Glutamatergic neuron (in vitro differentiated cells): ENCODE measurements at regions not wholly inside any gene's neighbourhood (a gene's known extent, or its start where the extent isn't known, plus 50 kb on each side); places are given as distances from the start of the nearest gene placed in this dataset.

ENCODE experiments used
- DNase-seq: peaks from one replicate; pipeline ENCODE4 v3.0.0; 2022
- H3K27ac Mint-ChIP-seq: one replicate; pipeline ENCODE4 v1.8.0; 2020; ENCODE audit warnings: mild to moderate bottlenecking, mixed read lengths, inconsistent platforms; ENCODE audit not compliant: unreplicated experiment
- H3K27me3 Mint-ChIP-seq: one replicate; pipeline ENCODE4 v1.8.0; 2020; ENCODE audit warnings: mild to moderate bottlenecking, moderate library complexity, mixed read lengths, inconsistent platforms; ENCODE audit not compliant: unreplicated experiment
- H3K36me3 Mint-ChIP-seq: one replicate; pipeline ENCODE4 v1.8.0; 2020; ENCODE audit warnings: mild to moderate bottlenecking, mixed read lengths, inconsistent platforms; ENCODE audit not compliant: unreplicated experiment
- H3K4me1 Mint-ChIP-seq: one replicate; pipeline ENCODE4 v1.8.0; 2020; ENCODE audit warnings: mild to moderate bottlenecking, low read depth, mixed read lengths, inconsistent platforms; ENCODE audit not compliant: unreplicated experiment
- H3K4me3 Mint-ChIP-seq: one replicate; pipeline ENCODE4 v1.8.0; 2020; ENCODE audit warnings: mild to moderate bottlenecking, mixed read lengths, inconsistent platforms; ENCODE audit not compliant: unreplicated experiment
- H3K9me3 Mint-ChIP-seq: one replicate; pipeline ENCODE4 v1.8.0; 2020; ENCODE audit warnings: mild to moderate bottlenecking, moderate library complexity, mixed read lengths, inconsistent platforms; ENCODE audit not compliant: unreplicated experiment
- CTCF ChIP-seq: fragments of 200-600 bp; sonication (generic); IDR thresholded peaks from one replicate; pipeline ENCODE4 v1.5.0; 2021; ENCODE audit not compliant: partially characterized antibody, unreplicated experiment

GRCh38 chr14:38704220-38704619 lies 398.8 kb downstream of the SEC23A start:
- H3K27ac Mint-ChIP-seq: peak overlapping the region; percentile 59
- H3K4me3 Mint-ChIP-seq: no peak overlapping the region
- no peak for DNase-seq
- peaks cover 7% of the 10 kb centered on the region for H3K27me3 Mint-ChIP-seq
- H3K36me3 Mint-ChIP-seq: peaks cover 9% of the 10 kb centered on the region
- peaks cover 17% of the 10 kb centered on the region for H3K4me1 Mint-ChIP-seq
- peaks cover 10% of the 10 kb centered on the region for H3K9me3 Mint-ChIP-seq
- TF ChIP-seq CTCF: no peak

GRCh38 chr14:38696925-38697324 lies 406.1 kb downstream of the SEC23A start:
- no peak for TF ChIP-seq CTCF
- no peak overlapping the region for H3K27ac Mint-ChIP-seq
- H3K4me3 Mint-ChIP-seq: no peak overlapping the region
- DNase-seq: no peak
- H3K27me3 Mint-ChIP-seq: peaks cover 2% of the 10 kb centered on the region
- peaks cover 1% of the 10 kb centered on the region for H3K9me3 Mint-ChIP-seq
- H3K36me3 Mint-ChIP-seq: peaks cover 9% of the 10 kb centered on the region
- peaks cover 3% of the 10 kb centered on the region for H3K4me1 Mint-ChIP-seq

GRCh38 chr14:38693423-38693822 lies 409.6 kb downstream of the SEC23A start:
- DNase-seq: no peak
- no peaks in the 10 kb centered on the region for H3K27me3 Mint-ChIP-seq
- H3K4me3 Mint-ChIP-seq: no peak overlapping the region
- TF ChIP-seq CTCF: no peak
- no peak overlapping the region for H3K27ac Mint-ChIP-seq
- H3K9me3 Mint-ChIP-seq: no peaks in the 10 kb centered on the region
- no peaks in the 10 kb centered on the region for H3K36me3 Mint-ChIP-seq
- H3K4me1 Mint-ChIP-seq: no peaks in the 10 kb centered on the region

- no peak for TF ChIP-seq CTCF
- Mint-ChIP-seq H3K27me3 (peaks cover 2% of the 10 kb centered on the region), H3K4me3 (no peak overlapping the region), H3K36me3 (no peaks in the 10 kb centered on the region), H3K4me1 (no peaks in the 10 kb centered on the region), H3K27ac (no peak overlapping the region), H3K9me3 (no peaks in the 10 kb centered on the region)
- no peak for DNase-seq
Observed at GRCh38 chr14:38669027-38669426, 413.1 kb upstream of the CLEC14A start.

- Mint-ChIP-seq H3K27ac (no peak overlapping the region), H3K9me3 (no peaks in the 10 kb centered on the region), H3K4me3 (no peak overlapping the region), H3K4me1 (no peaks in the 10 kb centered on the region), H3K27me3 (no peaks in the 10 kb centered on the region), H3K36me3 (no peaks in the 10 kb centered on the region)
- TF ChIP-seq CTCF: no peak
- no peak for DNase-seq
Observed at GRCh38 chr14:38663382-38663781, 407.5 kb upstream of the CLEC14A start.
